SJSA1 (cell line): ENCODE measurements at regions not wholly inside any gene's neighbourhood (a gene's known extent, or its start where the extent isn't known, plus 50 kb on each side); places are given as distances from the start of the nearest gene placed in this dataset.

Experiments
- DNase-seq, 2 experiments: peaks; one replicate each; pipeline ENCODE4 v3.0.0-alpha.2; 2015 to 2020; ENCODE audit warnings: low spot score in 2 of 2, low read depth in 1 of 2
- H3K27ac ChIP-seq: fragments of 250-450 bp; sonication (Bioruptor Pico); 2 replicates; pipeline ENCODE4 v1.5.1; 2020; ENCODE audit warnings: mild to moderate bottlenecking, moderate library complexity
- H3K27me3 ChIP-seq: fragments of 250-450 bp; sonication (Bioruptor Pico); replicated peaks from 2 replicates; pipeline ENCODE4 v1.5.1; 2020; ENCODE audit warnings: mild to moderate bottlenecking, moderate library complexity
- H3K36me3 ChIP-seq: fragments of 250-450 bp; sonication (Bioruptor Pico); 2 replicates; pipeline ENCODE4 v1.5.1; 2020; ENCODE audit warnings: mild to moderate bottlenecking
- H3K4me1 ChIP-seq: fragments of 250-450 bp; sonication (Bioruptor Pico); replicated peaks from 2 replicates; pipeline ENCODE4 v1.6.1; 2021; ENCODE audit warnings: mild to moderate bottlenecking
- H3K4me3 ChIP-seq: fragments of 250-450 bp; sonication (Bioruptor Pico); 2 replicates; pipeline ENCODE4 v1.5.1; 2020; ENCODE audit warnings: mild to moderate bottlenecking
- H3K9me3 ChIP-seq: fragments of 250-450 bp; sonication (Bioruptor Pico); replicated peaks from 2 replicates; pipeline ENCODE4 v1.5.1; 2020; ENCODE audit warnings: mild to moderate bottlenecking

DNA sequence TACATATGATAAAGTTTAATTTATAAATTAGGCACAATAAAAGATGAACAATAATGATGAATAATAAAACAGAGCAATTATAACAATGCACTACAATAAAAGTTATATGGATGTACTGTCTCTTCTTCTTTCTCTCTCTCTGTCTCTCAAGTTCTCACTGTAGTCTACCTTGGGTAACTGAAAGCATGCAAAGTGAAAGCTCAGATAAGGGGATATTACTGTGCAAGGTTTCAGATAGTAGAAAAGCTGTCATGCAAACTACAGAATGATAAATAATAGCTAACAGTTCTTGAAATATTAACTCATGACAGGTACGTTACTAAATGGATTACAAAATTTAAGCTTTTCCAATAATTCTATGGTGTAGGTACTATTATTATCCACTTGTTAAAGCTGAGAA is 311.9 kb upstream of the PRDM1 start:
- DNase-seq = no peak
- Histone ChIP-seq H3K27me3 (no peaks in the 10 kb centered on the region), H3K36me3 (no peaks in the 10 kb centered on the region), H3K4me3 (no peak overlapping the region), H3K4me1 (no peaks in the 10 kb centered on the region), H3K27ac (no peak overlapping the region), H3K9me3 (0 out of 2 replicates have a peak, but pooled peaks cover 2% of the 10 kb centered on the region)

DNA sequence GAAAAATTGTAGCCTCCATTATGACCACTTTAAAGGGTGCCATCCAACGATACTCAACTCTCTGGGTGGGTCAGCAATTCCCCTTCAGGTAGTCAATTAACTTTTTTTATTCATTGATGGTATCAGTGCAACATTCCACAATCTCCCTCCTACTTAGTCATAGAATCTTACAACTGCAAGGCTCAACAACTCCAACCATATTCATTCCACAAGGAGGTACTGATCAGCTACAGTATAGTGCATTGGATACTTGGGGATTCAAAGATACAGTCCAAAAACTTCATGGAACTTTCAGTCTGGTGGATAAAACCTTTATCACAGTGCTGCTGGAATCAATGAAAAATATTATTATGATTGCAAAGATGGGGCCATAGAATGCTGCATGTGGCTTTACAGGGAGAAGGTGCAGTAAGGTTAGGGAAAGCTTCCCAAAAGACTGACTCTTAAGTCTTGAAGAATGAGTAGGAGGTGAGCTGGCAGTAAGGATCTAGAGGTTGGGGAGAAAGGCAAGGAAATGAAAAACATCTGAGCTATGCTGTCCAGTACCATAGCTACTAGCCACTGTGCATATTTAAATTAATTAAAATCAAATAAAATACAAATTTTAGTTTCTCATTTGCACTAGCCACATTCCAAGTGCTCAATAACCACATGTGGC is 314.7 kb upstream of the PRDM1 start:
- no peak overlapping the region for H3K27ac ChIP-seq
- H3K4me1 ChIP-seq = no peaks in the 10 kb centered on the region
- H3K27me3 ChIP-seq = no peaks in the 10 kb centered on the region
- H3K4me3 ChIP-seq = no peak overlapping the region
- no peak for DNase-seq
- H3K9me3 ChIP-seq = 0 out of 2 replicates have a peak, but pooled peaks cover 2% of the 10 kb centered on the region
- H3K36me3 ChIP-seq = no peaks in the 10 kb centered on the region

- H3K4me3 ChIP-seq = no peak overlapping the region
- DNase-seq = no peak
- H3K27ac ChIP-seq = no peak overlapping the region
- no peaks in the 10 kb centered on the region for H3K36me3 ChIP-seq
- H3K27me3 ChIP-seq = no peaks in the 10 kb centered on the region
- no peaks in the 10 kb centered on the region for H3K4me1 ChIP-seq
- no peaks in the 10 kb centered on the region for H3K9me3 ChIP-seq
Observed at GRCh38 chr6:105769987-105770386, 316.1 kb upstream of the PRDM1 start.

- no peaks in the 10 kb centered on the region for H3K4me1 ChIP-seq
- no peaks in the 10 kb centered on the region for H3K27me3 ChIP-seq
- H3K36me3 ChIP-seq = no peaks in the 10 kb centered on the region
- no peak for DNase-seq
- H3K27ac ChIP-seq = no peak overlapping the region
- H3K4me3 ChIP-seq = no peak overlapping the region
- no peaks in the 10 kb centered on the region for H3K9me3 ChIP-seq
Observed at GRCh38 chr6:105769197-105769596, 316.9 kb upstream of the PRDM1 start.

GRCh38 chr6:105767541-105767940 is 318.6 kb upstream of the PRDM1 start:
- Histone ChIP-seq H3K4me3 (no peak overlapping the region), H3K27me3 (no peaks in the 10 kb centered on the region), H3K4me1 (peaks cover 8% of the 10 kb centered on the region), H3K36me3 (no peaks in the 10 kb centered on the region), H3K27ac (no peak overlapping the region), H3K9me3 (no peaks in the 10 kb centered on the region)
- DNase-seq = no peak

- no peak for DNase-seq
- no peaks in the 10 kb centered on the region for H3K9me3 ChIP-seq
- H3K27me3 ChIP-seq = no peaks in the 10 kb centered on the region
- H3K27ac ChIP-seq = no peak overlapping the region
- no peak overlapping the region for H3K4me3 ChIP-seq
- no peaks in the 10 kb centered on the region for H3K36me3 ChIP-seq
- H3K4me1 ChIP-seq = peaks cover 14% of the 10 kb centered on the region
Observed at GRCh38 chr6:105765239-105765638, 320.9 kb upstream of the PRDM1 start.

GRCh38 chr6:105764315-105764714 is 321.8 kb upstream of the PRDM1 start:
- Histone ChIP-seq H3K27me3 (no peaks in the 10 kb centered on the region), H3K4me3 (no peak overlapping the region), H3K9me3 (no peaks in the 10 kb centered on the region), H3K27ac (no peak overlapping the region), H3K4me1 (peaks cover 23% of the 10 kb centered on the region), H3K36me3 (no peaks in the 10 kb centered on the region)
- no peak for DNase-seq

GRCh38 chr6:105763866-105764265 is 322.3 kb upstream of the PRDM1 start:
- no peak overlapping the region for H3K4me3 ChIP-seq
- peaks cover 28% of the 10 kb centered on the region for H3K4me1 ChIP-seq
- no peak overlapping the region for H3K27ac ChIP-seq
- H3K9me3 ChIP-seq = no peaks in the 10 kb centered on the region
- H3K27me3 ChIP-seq = no peaks in the 10 kb centered on the region
- no peaks in the 10 kb centered on the region for H3K36me3 ChIP-seq
- no peak for DNase-seq

- Histone ChIP-seq H3K4me1 (peaks cover 30% of the 10 kb centered on the region), H3K27ac (peak overlapping the region; percentile 67), H3K27me3 (no peaks in the 10 kb centered on the region), H3K9me3 (no peaks in the 10 kb centered on the region), H3K4me3 (no peak overlapping the region), H3K36me3 (no peaks in the 10 kb centered on the region)
- DNase-seq = no peak
Observed at GRCh38 chr6:105760746-105761145, 325.4 kb upstream of the PRDM1 start.

- Histone ChIP-seq H3K27me3 (no peaks in the 10 kb centered on the region), H3K27ac (peak overlapping the region; percentile 67), H3K36me3 (no peaks in the 10 kb centered on the region), H3K9me3 (no peaks in the 10 kb centered on the region), H3K4me1 (peaks cover 30% of the 10 kb centered on the region), H3K4me3 (0 out of 2 replicates have a peak overlapping the region, but pooled peaks have one; percentile 1)
- peak; percentile 68 to 85 for DNase-seq
Observed at GRCh38 chr6:105759946-105760345, 326.2 kb upstream of the PRDM1 start.

DNA sequence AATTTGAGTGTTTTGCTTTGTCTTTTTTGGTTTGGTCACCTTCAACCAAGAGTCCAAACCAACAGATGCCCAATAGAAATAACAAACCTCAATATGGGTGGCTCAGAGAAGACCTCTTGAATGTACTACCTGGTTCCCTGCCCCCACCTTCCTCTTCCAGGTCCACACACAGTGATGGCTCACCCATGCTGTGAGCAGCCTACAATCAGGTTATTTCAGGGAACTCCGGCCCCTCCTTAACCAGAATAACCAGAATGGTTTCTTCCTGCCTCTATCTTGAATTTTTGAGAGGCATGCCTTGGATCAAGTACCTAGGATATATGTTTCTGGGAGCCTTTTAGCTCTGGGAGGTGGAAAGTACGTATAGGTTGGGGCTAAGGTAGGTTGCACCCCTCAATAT is 327.1 kb upstream of the PRDM1 start:
- Histone ChIP-seq H3K27me3 (no peaks in the 10 kb centered on the region), H3K4me3 (no peak overlapping the region), H3K9me3 (no peaks in the 10 kb centered on the region), H3K4me1 (peaks cover 30% of the 10 kb centered on the region), H3K36me3 (no peaks in the 10 kb centered on the region), H3K27ac (peak overlapping the region; percentile 67)
- no peak for DNase-seq

DNA sequence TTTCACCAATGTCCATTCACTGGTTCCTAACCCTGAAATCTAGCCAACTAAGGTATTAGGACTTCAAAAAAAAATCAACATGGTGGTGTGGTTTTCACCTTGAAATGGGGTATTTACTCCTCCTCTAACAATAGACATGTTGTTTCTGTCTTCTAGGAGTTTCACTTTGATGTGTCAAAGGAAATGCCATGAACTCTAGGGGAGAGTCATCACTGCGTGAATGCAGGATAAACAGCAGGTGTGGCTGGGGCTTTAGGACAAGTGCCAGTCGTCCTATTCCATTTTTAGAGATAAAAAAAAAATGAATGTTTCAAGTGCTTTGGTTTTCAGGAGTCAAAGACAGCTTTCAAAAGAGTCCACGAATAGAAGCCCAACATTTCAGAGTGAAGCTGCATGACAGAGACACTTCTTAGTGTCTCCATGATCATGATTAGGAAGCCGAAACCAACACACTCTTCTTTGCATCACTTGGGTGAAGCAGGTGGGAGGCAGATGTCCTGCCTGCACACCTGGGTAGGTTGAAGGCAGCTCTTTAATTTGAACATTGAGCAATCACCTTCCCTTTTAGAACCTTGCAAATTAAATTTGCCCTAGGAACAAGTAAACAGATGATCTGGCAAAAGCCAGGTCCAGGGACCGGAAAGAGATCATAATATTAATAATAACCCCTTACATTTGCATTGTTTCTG is 328.5 kb upstream of the PRDM1 start:
- H3K27ac ChIP-seq = no peak overlapping the region
- H3K36me3 ChIP-seq = no peaks in the 10 kb centered on the region
- no peak overlapping the region for H3K4me3 ChIP-seq
- H3K4me1 ChIP-seq = peaks cover 22% of the 10 kb centered on the region
- no peak for DNase-seq
- H3K9me3 ChIP-seq = no peaks in the 10 kb centered on the region
- no peaks in the 10 kb centered on the region for H3K27me3 ChIP-seq

DNA sequence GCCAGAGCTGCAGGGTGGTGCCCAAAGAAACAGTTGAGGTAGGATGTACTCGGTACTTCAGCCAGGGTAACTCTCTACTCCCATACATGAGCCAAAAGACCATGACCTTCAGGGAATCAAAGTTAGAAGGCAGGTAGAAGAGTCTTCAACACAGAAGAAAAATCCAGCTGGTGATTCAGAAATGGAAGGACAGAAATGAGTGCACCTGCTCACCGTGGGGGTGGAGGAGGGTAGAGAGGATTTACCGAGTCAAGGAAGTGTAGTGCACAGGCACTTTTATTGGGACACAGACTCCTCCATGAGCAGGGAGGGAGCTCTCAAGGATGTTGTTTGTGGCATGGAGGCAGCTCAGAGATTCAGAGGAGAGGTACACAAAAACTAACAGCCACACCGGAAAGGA is 330.3 kb upstream of the PRDM1 start:
- Histone ChIP-seq H3K27ac (no peak overlapping the region), H3K36me3 (no peaks in the 10 kb centered on the region), H3K9me3 (no peaks in the 10 kb centered on the region), H3K4me1 (peaks cover 22% of the 10 kb centered on the region), H3K27me3 (no peaks in the 10 kb centered on the region), H3K4me3 (no peak overlapping the region)
- DNase-seq = no peak

GRCh38 chr6:105753620-105754211 is 332.4 kb upstream of the PRDM1 start:
- Histone ChIP-seq H3K9me3 (no peaks in the 10 kb centered on the region), H3K27ac (no peak overlapping the region), H3K36me3 (no peaks in the 10 kb centered on the region), H3K27me3 (no peaks in the 10 kb centered on the region), H3K4me1 (peaks cover under 1% of the 10 kb centered on the region), H3K4me3 (no peak overlapping the region)
- no peak for DNase-seq
